Stimulated activated effector memory CD8-positive, alpha-beta T cell treated with anti-CD3 and anti-CD28 coated beads, Interleukin-12 subunit alpha, Interleukin-12 subunit beta, amount 100 ng/mL, for 72 hours (primary cell): ENCODE measurements at regions not wholly inside any gene's neighbourhood (a gene's known extent, or its start where the extent isn't known, plus 50 kb on each side); places are given as distances from the start of the nearest gene placed in this dataset.

Experiments used
- ATAC-seq: fragments of 150-1000 bp; cut with Tn5 transposase; 2 replicates; pipeline ENCODE4 v1.10.0; 2021
- DNase-seq, 2 donors: peaks; one replicate each; pipeline ENCODE4 v3.0.0; 2021 to 2022; ENCODE audit warnings: low spot score in 2 of 2
- H3K27ac Mint-ChIP-seq: one replicate; pipeline ENCODE4 v1.8.0; 2022; ENCODE audit warnings: mild to moderate bottlenecking, mixed read lengths
- H3K36me3 Mint-ChIP-seq: one replicate; pipeline ENCODE4 v1.8.0; 2022; ENCODE audit warnings: mild to moderate bottlenecking, mixed read lengths
- H3K4me1 Mint-ChIP-seq: one replicate; pipeline ENCODE4 v1.8.0; 2022; ENCODE audit warnings: mixed read lengths
- H3K4me3 Mint-ChIP-seq: one replicate; pipeline ENCODE4 v1.8.0; 2022; ENCODE audit warnings: mild to moderate bottlenecking, mixed read lengths
- H3K9me3 Mint-ChIP-seq: one replicate; pipeline ENCODE4 v1.8.0; 2022; ENCODE audit warnings: mixed read lengths

GRCh38 chr2:236843161-236843968, 242.3 kb upstream of the COPS8 start:
- DNase-seq (no peak), ATAC-seq (no peak)
- H3K9me3 Mint-ChIP-seq, result no peaks in the 10 kb centered on the region
- no peaks in the 10 kb centered on the region for H3K4me1 Mint-ChIP-seq
- H3K36me3 Mint-ChIP-seq, result no peaks in the 10 kb centered on the region
- H3K4me3 Mint-ChIP-seq, result no peak overlapping the region
- no peak overlapping the region for H3K27ac Mint-ChIP-seq

GRCh38 chr2:236844711-236845110, 241.0 kb upstream of the COPS8 start:
- no peak overlapping the region for H3K4me3 Mint-ChIP-seq

GRCh38 chr2:236847023-236847422, 238.7 kb upstream of the COPS8 start:
- ATAC-seq (no peak), DNase-seq (no peak)
- no peaks in the 10 kb centered on the region for H3K36me3 Mint-ChIP-seq
- H3K4me3 Mint-ChIP-seq, result no peak overlapping the region
- H3K4me1 Mint-ChIP-seq, result no peaks in the 10 kb centered on the region
- H3K9me3 Mint-ChIP-seq, result no peaks in the 10 kb centered on the region
- no peak overlapping the region for H3K27ac Mint-ChIP-seq

More at GRCh38 chr2:236844711-236845110, 241.0 kb upstream of the COPS8 start:
- H3K27ac Mint-ChIP-seq, result no peak overlapping the region
- H3K9me3 Mint-ChIP-seq, result no peaks in the 10 kb centered on the region
- H3K4me1 Mint-ChIP-seq, result no peaks in the 10 kb centered on the region
- ATAC-seq (no peak), DNase-seq (no peak)
- H3K36me3 Mint-ChIP-seq, result no peaks in the 10 kb centered on the region

GRCh38 chr2:236847538-236848263, 238.0 kb upstream of the COPS8 start:
- no peak overlapping the region for H3K4me3 Mint-ChIP-seq
- no peaks in the 10 kb centered on the region for H3K9me3 Mint-ChIP-seq
- DNase-seq (no peak), ATAC-seq (no peak)
- H3K4me1 Mint-ChIP-seq, result no peaks in the 10 kb centered on the region
- no peaks in the 10 kb centered on the region for H3K36me3 Mint-ChIP-seq
- no peak overlapping the region for H3K27ac Mint-ChIP-seq

- no peak overlapping the region for H3K27ac Mint-ChIP-seq
- no peak for DNase-seq
- H3K4me1 Mint-ChIP-seq, result no peaks in the 10 kb centered on the region
These were observed 237.2 kb upstream of the COPS8 start for GRCh38 chr2:236848501-236848900.

GRCh38 chr2:236849508-236849907, 236.2 kb upstream of the COPS8 start:
- H3K9me3 Mint-ChIP-seq, result no peaks in the 10 kb centered on the region
- no peak for ATAC-seq

More at GRCh38 chr2:236848501-236848900, 237.2 kb upstream of the COPS8 start:
- no peak for ATAC-seq
- no peaks in the 10 kb centered on the region for H3K9me3 Mint-ChIP-seq
- no peaks in the 10 kb centered on the region for H3K36me3 Mint-ChIP-seq
- no peak overlapping the region for H3K4me3 Mint-ChIP-seq

GRCh38 chr2:236849940-236850339, 235.7 kb upstream of the COPS8 start:
- no peak for DNase-seq

More at GRCh38 chr2:236849508-236849907, 236.2 kb upstream of the COPS8 start:
- no peak overlapping the region for H3K27ac Mint-ChIP-seq
- no peaks in the 10 kb centered on the region for H3K4me1 Mint-ChIP-seq
- no peaks in the 10 kb centered on the region for H3K36me3 Mint-ChIP-seq
- no peak for DNase-seq
- no peak overlapping the region for H3K4me3 Mint-ChIP-seq

GRCh38 chr2:236851187-236851586, 234.5 kb upstream of the COPS8 start:
- no peaks in the 10 kb centered on the region for H3K4me1 Mint-ChIP-seq
- H3K27ac Mint-ChIP-seq, result no peak overlapping the region
- no peaks in the 10 kb centered on the region for H3K36me3 Mint-ChIP-seq
- H3K4me3 Mint-ChIP-seq, result no peak overlapping the region
- ATAC-seq, result no peak
- no peaks in the 10 kb centered on the region for H3K9me3 Mint-ChIP-seq
- no peak for DNase-seq

More at GRCh38 chr2:236849940-236850339, 235.7 kb upstream of the COPS8 start:
- Mint-ChIP-seq H3K4me3 (no peak overlapping the region), H3K27ac (no peak overlapping the region), H3K4me1 (no peaks in the 10 kb centered on the region), H3K9me3 (no peaks in the 10 kb centered on the region), H3K36me3 (no peaks in the 10 kb centered on the region)
- ATAC-seq, result no peak

- H3K9me3 Mint-ChIP-seq, result no peaks in the 10 kb centered on the region
- ATAC-seq (no peak), DNase-seq (no peak)
- no peaks in the 10 kb centered on the region for H3K36me3 Mint-ChIP-seq
- H3K4me1 Mint-ChIP-seq, result no peaks in the 10 kb centered on the region
- no peak overlapping the region for H3K4me3 Mint-ChIP-seq
- no peak overlapping the region for H3K27ac Mint-ChIP-seq
These were observed 233.4 kb upstream of the COPS8 start for GRCh38 chr2:236852100-236852976.

- Mint-ChIP-seq H3K4me3 (no peak overlapping the region), H3K9me3 (no peaks in the 10 kb centered on the region), H3K27ac (no peak overlapping the region), H3K36me3 (no peaks in the 10 kb centered on the region), H3K4me1 (no peaks in the 10 kb centered on the region)
- no peak for ATAC-seq
- no peak for DNase-seq
These were observed 232.7 kb upstream of the COPS8 start for GRCh38 chr2:236852977-236853374.

- Mint-ChIP-seq H3K4me3 (no peak overlapping the region), H3K9me3 (no peaks in the 10 kb centered on the region), H3K27ac (no peak overlapping the region), H3K4me1 (no peaks in the 10 kb centered on the region), H3K36me3 (no peaks in the 10 kb centered on the region)
- DNase-seq (no peak), ATAC-seq (no peak)
These were observed 232.1 kb upstream of the COPS8 start for GRCh38 chr2:236853585-236854051.

- H3K4me1 Mint-ChIP-seq, result no peaks in the 10 kb centered on the region
- H3K27ac Mint-ChIP-seq, result no peak overlapping the region
- no peaks in the 10 kb centered on the region for H3K9me3 Mint-ChIP-seq
- H3K36me3 Mint-ChIP-seq, result no peaks in the 10 kb centered on the region
- no peak for DNase-seq
- no peak for ATAC-seq
- no peak overlapping the region for H3K4me3 Mint-ChIP-seq
These were observed 230.4 kb upstream of the COPS8 start for GRCh38 chr2:236855176-236855865.

- H3K4me1 Mint-ChIP-seq, result no peaks in the 10 kb centered on the region
- no peaks in the 10 kb centered on the region for H3K9me3 Mint-ChIP-seq
- ATAC-seq, result no peak
These were observed 229.5 kb upstream of the COPS8 start for GRCh38 chr2:236855866-236856847.

GRCh38 chr2:236856848-236857235, 228.8 kb upstream of the COPS8 start:
- Mint-ChIP-seq H3K9me3 (no peaks in the 10 kb centered on the region), H3K4me1 (no peaks in the 10 kb centered on the region), H3K27ac (no peak overlapping the region), H3K4me3 (no peak overlapping the region), H3K36me3 (no peaks in the 10 kb centered on the region)
- DNase-seq (no peak), ATAC-seq (no peak)

More at GRCh38 chr2:236855866-236856847, 229.5 kb upstream of the COPS8 start:
- no peak for DNase-seq
- no peaks in the 10 kb centered on the region for H3K36me3 Mint-ChIP-seq
- no peak overlapping the region for H3K27ac Mint-ChIP-seq
- no peak overlapping the region for H3K4me3 Mint-ChIP-seq
